ENCODE measurements at regions not wholly inside any gene's neighbourhood (a gene's known extent, or its start where the extent isn't known, plus 50 kb on each side); places are given as distances from the start of the nearest gene placed in this dataset.

DNA sequence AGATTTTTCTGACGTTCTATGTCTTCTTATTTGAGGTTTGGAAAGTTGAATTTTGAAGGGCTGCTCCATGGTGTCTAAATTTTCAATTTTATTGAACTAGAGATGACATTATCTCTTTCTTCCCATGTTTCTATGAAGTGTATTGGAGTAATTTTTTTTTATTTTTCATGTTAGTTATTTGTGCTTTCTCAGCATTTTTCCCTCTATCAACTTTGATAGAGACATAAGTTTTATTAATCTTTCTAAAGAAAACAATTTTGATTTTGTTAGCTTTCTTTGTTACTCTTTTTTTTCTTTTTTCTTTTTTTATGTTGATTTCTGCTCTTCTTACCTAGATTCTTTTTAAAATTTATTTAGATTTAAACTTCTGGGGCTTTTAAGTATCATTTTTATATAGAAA, 1694.8 kb downstream of the PCDH9 start:
- Histone ChIP-seq H4K5ac (ENCODE audit: low read depth, low read length) (no peak overlapping the region), H4K20me1 (ENCODE audit: insufficient read depth, low read length) (no peaks in the 10 kb centered on the region), H3K4me3 (ENCODE audit: insufficient read depth, low read depth, low read length) (no peak overlapping the region), H2BK120ac (ENCODE audit: low read depth, low read length) (no peak overlapping the region), H2BK20ac (ENCODE audit: low read depth, low read length) (no peak overlapping the region), H3K9me3 (ENCODE audit: control insufficient read depth, insufficient read depth, low read length) (no peaks in the 10 kb centered on the region), H4K91ac (ENCODE audit: insufficient read depth, low read depth, low read length) (no peak overlapping the region), H3K23ac (ENCODE audit: low read depth, low read length) (no peak overlapping the region), H3K56ac (ENCODE audit: extremely low read depth, insufficient read depth, low read length) (no peak overlapping the region), H3K14ac (replicated peaks; ENCODE audit: low read depth, low read length) (no peak overlapping the region), H3K18ac (ENCODE audit: low read depth, low read length) (no peak overlapping the region), H4K8ac (ENCODE audit: low read depth in 2 of 2, low read length in 2 of 2) (no peak overlapping the region), H3K4ac (ENCODE audit: low read depth, low read length) (no peak overlapping the region), H2BK15ac (ENCODE audit: low read depth, low read length) (no peak overlapping the region), H3K4me1 (ENCODE audit: control insufficient read depth, insufficient read depth, low read length) (no peaks in the 10 kb centered on the region), H3K27ac (ENCODE audit: insufficient read depth, low read length) (no peak overlapping the region), H2BK5ac (ENCODE audit: low read depth, low read length, poor library complexity, severe bottlenecking) (no peak overlapping the region), H2AK5ac (ENCODE audit: low read depth, low read length) (no peak overlapping the region), H3K9ac (ENCODE audit: low read depth, low read length) (no peak overlapping the region), H3K9me1 (ENCODE audit: insufficient read depth, low read length) (no peaks in the 10 kb centered on the region), H3K79me1 (ENCODE audit: low read depth in 1 of 2, low read length in 2 of 2) (no peaks in the 10 kb centered on the region), H3K27me3 (ENCODE audit: control insufficient read depth, insufficient read depth, low read length) (no peaks in the 10 kb centered on the region), H2AK9ac (replicated peaks; ENCODE audit: low read depth, low read length, poor library complexity) (no peak overlapping the region), H3K4me2 (ENCODE audit: low read depth, low read length) (no peak overlapping the region), H3K36me3 (ENCODE audit: control insufficient read depth, insufficient read depth, low read length) (no peaks in the 10 kb centered on the region), H2AFZ (replicated peaks; ENCODE audit: low read length, poor library complexity) (no peak overlapping the region)
- in situ Hi-C loops (cut with MboI; ENCODE audit: low sequenced_read_pairs) (no loop called here), intact Hi-C loops (cut with micrococcal nuclease) (no loop called here), dilution Hi-C loops (cut with HindIII; ENCODE audit: low sequenced_read_pairs, unreplicated experiment) (no loop called here)
- DNase-seq (no peak), ATAC-seq (ENCODE audit: low read depth) (no peak)
- CTCF ChIA-PET: no interaction called here
- no CpG with 5 or more reads among the region's 1 CpG for WGBS, 2 experiments (ENCODE audit: extremely low coverage in 2 of 2, insufficient read length in 1 of 2)
- no TSS peak for BruUV-seq (replicated peaks)
- POLR2A ChIA-PET (ENCODE audit: unreplicated experiment): no interaction called here
- TF ChIP-seq MAFK (IDR thresholded peaks at IDR 0.05; ENCODE audit: low read depth, low read length): peak; percentile 77
- TF ChIP-seq, protein P1, sequence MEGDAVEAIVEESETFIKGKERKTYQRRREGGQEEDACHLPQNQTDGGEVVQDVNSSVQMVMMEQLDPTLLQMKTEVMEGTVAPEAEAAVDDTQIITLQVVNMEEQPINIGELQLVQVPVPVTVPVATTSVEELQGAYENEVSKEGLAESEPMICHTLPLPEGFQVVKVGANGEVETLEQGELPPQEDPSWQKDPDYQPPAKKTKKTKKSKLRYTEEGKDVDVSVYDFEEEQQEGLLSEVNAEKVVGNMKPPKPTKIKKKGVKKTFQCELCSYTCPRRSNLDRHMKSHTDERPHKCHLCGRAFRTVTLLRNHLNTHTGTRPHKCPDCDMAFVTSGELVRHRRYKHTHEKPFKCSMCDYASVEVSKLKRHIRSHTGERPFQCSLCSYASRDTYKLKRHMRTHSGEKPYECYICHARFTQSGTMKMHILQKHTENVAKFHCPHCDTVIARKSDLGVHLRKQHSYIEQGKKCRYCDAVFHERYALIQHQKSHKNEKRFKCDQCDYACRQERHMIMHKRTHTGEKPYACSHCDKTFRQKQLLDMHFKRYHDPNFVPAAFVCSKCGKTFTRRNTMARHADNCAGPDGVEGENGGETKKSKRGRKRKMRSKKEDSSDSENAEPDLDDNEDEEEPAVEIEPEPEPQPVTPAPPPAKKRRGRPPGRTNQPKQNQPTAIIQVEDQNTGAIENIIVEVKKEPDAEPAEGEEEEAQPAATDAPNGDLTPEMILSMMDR (conservative IDR thresholded peaks at IDR 0.05; ENCODE audit: low read depth, low read length): no peak
